MCF 10A (cell line): ENCODE measurements at regions not wholly inside any gene's neighbourhood (a gene's known extent, or its start where the extent isn't known, plus 50 kb on each side); places are given as distances from the start of the nearest gene placed in this dataset.

Experiments used
- BruUV-seq: library from RNA; stranded (reverse); fragments of 400-500 nt; replicated peaks from 2 replicates; lab custom pipeline; 2021; lab: Mats Ljungman, UMichigan
- CTCF ChIA-PET: fragments of 300-600 bp; sonication (Branson Sonifier 250); formaldehyde crosslinking; extraction: SDS; loops from one replicate; lab custom pipeline; 2021; ENCODE audit warnings: antibody characterized with exemption, inconsistent platforms; lab: Yijun Ruan, JAX
- POLR2A ChIA-PET: fragments of 300-600, 350-650 bp; sonication (Branson Sonifier 250); formaldehyde crosslinking; extraction: SDS; loops from one replicate; lab custom pipeline; 2020; ENCODE audit warnings: antibody characterized with exemption, inconsistent platforms; lab: Yijun Ruan, JAX
- DNase-seq: peaks from one replicate; pipeline ENCODE4 v3.0.0-alpha.2; 2018; ENCODE audit not compliant: unreplicated experiment
- H3K27ac Mint-ChIP-seq: one replicate; pipeline ENCODE4 v1.8.0; 2022; ENCODE audit warnings: mild to moderate bottlenecking, low read depth, mixed read lengths; ENCODE audit not compliant: unreplicated experiment
- H3K27me3 Mint-ChIP-seq: one replicate; pipeline ENCODE4 v1.8.0; 2022; ENCODE audit warnings: mixed read lengths; ENCODE audit not compliant: insufficient read depth, unreplicated experiment
- H3K36me3 Mint-ChIP-seq: one replicate; pipeline ENCODE4 v1.8.0; 2022; ENCODE audit warnings: mild to moderate bottlenecking, moderate library complexity, mixed read lengths; ENCODE audit not compliant: insufficient read depth, unreplicated experiment
- H3K4me1 Mint-ChIP-seq: one replicate; pipeline ENCODE4 v1.8.0; 2022; ENCODE audit warnings: mixed read lengths; ENCODE audit not compliant: insufficient read depth, unreplicated experiment
- H3K4me3 Mint-ChIP-seq: one replicate; pipeline ENCODE4 v1.8.0; 2022; ENCODE audit warnings: mild to moderate bottlenecking, moderate library complexity, mixed read lengths; ENCODE audit not compliant: unreplicated experiment
- H3K9me3 Mint-ChIP-seq: one replicate; pipeline ENCODE4 v1.8.0; 2022; ENCODE audit warnings: mixed read lengths; ENCODE audit not compliant: unreplicated experiment
- CTCF ChIP-seq: fragments of 200-600 bp; IDR thresholded peaks from one replicate; pipeline ENCODE4 v1.8.0; 2022; ENCODE audit warnings: antibody characterized with exemption, mild to moderate bottlenecking; ENCODE audit not compliant: unreplicated experiment
- intact Hi-C: fragments of 100-400 bp; cut with micrococcal nuclease; formaldehyde crosslinking; loops from 2 replicates; pipeline ENCODE4 v1.14.1; 2022

- Mint-ChIP-seq H3K9me3 (no peaks in the 10 kb centered on the region), H3K27ac (no peak overlapping the region), H3K4me1 (no peaks in the 10 kb centered on the region), H3K27me3 (peaks cover 45% of the 10 kb centered on the region), H3K36me3 (no peaks in the 10 kb centered on the region), H3K4me3 (no peak overlapping the region)
- intact Hi-C loops = no loop called here
- ChIA-PET CTCF (interaction anchor here (0.6 kb wide), 1 partner anchor 509 kb away, joined by 4 read pairs; no protein-coding TSS in a partner anchor), POLR2A (no interaction called here)
- no TSS peak for BruUV-seq
- no peak for DNase-seq
- no peak for TF ChIP-seq CTCF
Observed at GRCh38 chr12:20248646-20249045, 119.7 kb upstream of the PDE3A start.

GRCh38 chr12:20250761-20251160 is 117.6 kb upstream of the PDE3A start:
- no peak for TF ChIP-seq CTCF
- ChIA-PET CTCF (no interaction called here), POLR2A (no interaction called here)
- no peaks in the 10 kb centered on the region for H3K9me3 Mint-ChIP-seq
- H3K27ac Mint-ChIP-seq = no peak overlapping the region
- intact Hi-C loops = no loop called here
- BruUV-seq = no TSS peak
- no peak for DNase-seq
- peaks cover 51% of the 10 kb centered on the region for H3K27me3 Mint-ChIP-seq
- H3K36me3 Mint-ChIP-seq = no peaks in the 10 kb centered on the region
- H3K4me1 Mint-ChIP-seq = no peaks in the 10 kb centered on the region
- H3K4me3 Mint-ChIP-seq = no peak overlapping the region

GRCh38 chr12:20257311-20257710 is 111.0 kb upstream of the PDE3A start:
- no peak overlapping the region for H3K27ac Mint-ChIP-seq
- H3K9me3 Mint-ChIP-seq = no peaks in the 10 kb centered on the region
- BruUV-seq = no TSS peak
- no peaks in the 10 kb centered on the region for H3K4me1 Mint-ChIP-seq
- intact Hi-C loops = no loop called here
- TF ChIP-seq CTCF = no peak
- no peaks in the 10 kb centered on the region for H3K36me3 Mint-ChIP-seq
- ChIA-PET POLR2A (no interaction called here), CTCF (interaction anchor here (0.7 kb wide), 1 partner anchor 15 kb away, joined by 3 read pairs; no protein-coding TSS in a partner anchor)
- H3K4me3 Mint-ChIP-seq = no peak overlapping the region
- H3K27me3 Mint-ChIP-seq = peaks cover 78% of the 10 kb centered on the region
- DNase-seq = no peak

GRCh38 chr12:20259786-20260185 is 108.6 kb upstream of the PDE3A start:
- intact Hi-C loops = no loop called here
- no peaks in the 10 kb centered on the region for H3K9me3 Mint-ChIP-seq
- DNase-seq = no peak
- no TSS peak for BruUV-seq
- H3K36me3 Mint-ChIP-seq = no peaks in the 10 kb centered on the region
- ChIA-PET CTCF (interaction anchor here (0.9 to 1.2 kb wide), 2 partner anchors 20 to 43 kb away, joined by 3 read pairs; no protein-coding TSS in a partner anchor), POLR2A (no interaction called here)
- H3K27ac Mint-ChIP-seq = no peak overlapping the region
- H3K4me3 Mint-ChIP-seq = no peak overlapping the region
- TF ChIP-seq CTCF = no peak
- peaks cover 70% of the 10 kb centered on the region for H3K27me3 Mint-ChIP-seq
- no peaks in the 10 kb centered on the region for H3K4me1 Mint-ChIP-seq
